RWPE2 (cell line): ENCODE measurements at regions not wholly inside any gene's neighbourhood (a gene's known extent, or its start where the extent isn't known, plus 50 kb on each side); places are given as distances from the start of the nearest gene placed in this dataset.

Experiments used
- ATAC-seq: fragments of 200-7000 bp; cut with Tn5 transposase; 3 replicates; pipeline ENCODE4 v1.9.1; 2021; ENCODE audit warnings: low read depth
- DNase-seq: peaks from one replicate; pipeline ENCODE4 v3.0.0-alpha.2; 2020; ENCODE audit warnings: low spot score
- H3K27ac ChIP-seq: fragments of 450-650 bp; 2 replicates; pipeline ENCODE4 v1.5.1; 2017; ENCODE audit warnings: mild to moderate bottlenecking; ENCODE audit not compliant: poor library complexity, severe bottlenecking
- H3K27me3 ChIP-seq: fragments of 250-450 bp; sonication (Bioruptor Pico); 2 replicates; pipeline ENCODE4 v1.5.1; 2021; ENCODE audit warnings: mild to moderate bottlenecking, moderate library complexity; ENCODE audit not compliant: insufficient read depth, poor library complexity, severe bottlenecking
- H3K36me3 ChIP-seq: fragments of 250-450 bp; sonication (Bioruptor Pico); 2 replicates; pipeline ENCODE4 v1.5.1; 2020; ENCODE audit warnings: low read depth, mild to moderate bottlenecking, moderate library complexity
- H3K4me1 ChIP-seq: fragments of 250-450 bp; sonication (Bioruptor Pico); 2 replicates; pipeline ENCODE4 v1.5.1; 2021; ENCODE audit warnings: mild to moderate bottlenecking, moderate library complexity; ENCODE audit not compliant: insufficient read depth, poor library complexity, severe bottlenecking
- H3K4me3 ChIP-seq: fragments of 250-450 bp; sonication (Bioruptor Pico); 2 replicates; pipeline ENCODE4 v1.5.1; 2021; ENCODE audit warnings: mild to moderate bottlenecking, moderate library complexity; ENCODE audit not compliant: severe bottlenecking
- H3K9me3 ChIP-seq: fragments of 250-450 bp; sonication (Bioruptor Pico); 2 replicates; pipeline ENCODE4 v1.5.1; 2021; ENCODE audit warnings: mild to moderate bottlenecking, moderate library complexity; ENCODE audit not compliant: severe bottlenecking
- TF ChIP-seq, protein P1 (sequence below): fragments of 450-650 bp; IDR thresholded peaks from one replicate; pipeline ENCODE4 v1.5.1; 2017; ENCODE audit warnings: mild to moderate bottlenecking, moderate library complexity; ENCODE audit not compliant: poor library complexity, severe bottlenecking

- Histone ChIP-seq H3K4me1 (no peaks in the 10 kb centered on the region), H3K9me3 (no peaks in the 10 kb centered on the region), H3K36me3 (no peaks in the 10 kb centered on the region), H3K27me3 (no peaks in the 10 kb centered on the region), H3K4me3 (no peak overlapping the region), H3K27ac (no peak overlapping the region)
- no peak for ATAC-seq
- TF ChIP-seq, protein P1, sequence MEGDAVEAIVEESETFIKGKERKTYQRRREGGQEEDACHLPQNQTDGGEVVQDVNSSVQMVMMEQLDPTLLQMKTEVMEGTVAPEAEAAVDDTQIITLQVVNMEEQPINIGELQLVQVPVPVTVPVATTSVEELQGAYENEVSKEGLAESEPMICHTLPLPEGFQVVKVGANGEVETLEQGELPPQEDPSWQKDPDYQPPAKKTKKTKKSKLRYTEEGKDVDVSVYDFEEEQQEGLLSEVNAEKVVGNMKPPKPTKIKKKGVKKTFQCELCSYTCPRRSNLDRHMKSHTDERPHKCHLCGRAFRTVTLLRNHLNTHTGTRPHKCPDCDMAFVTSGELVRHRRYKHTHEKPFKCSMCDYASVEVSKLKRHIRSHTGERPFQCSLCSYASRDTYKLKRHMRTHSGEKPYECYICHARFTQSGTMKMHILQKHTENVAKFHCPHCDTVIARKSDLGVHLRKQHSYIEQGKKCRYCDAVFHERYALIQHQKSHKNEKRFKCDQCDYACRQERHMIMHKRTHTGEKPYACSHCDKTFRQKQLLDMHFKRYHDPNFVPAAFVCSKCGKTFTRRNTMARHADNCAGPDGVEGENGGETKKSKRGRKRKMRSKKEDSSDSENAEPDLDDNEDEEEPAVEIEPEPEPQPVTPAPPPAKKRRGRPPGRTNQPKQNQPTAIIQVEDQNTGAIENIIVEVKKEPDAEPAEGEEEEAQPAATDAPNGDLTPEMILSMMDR, result no peak
- no peak for DNase-seq
Measured at GRCh38 chr10:60518745-60519144, 129.1 kb upstream of the ANK3 start.

GRCh38 chr10:60517805-60518204 lies 128.1 kb upstream of the ANK3 start:
- H3K9me3 ChIP-seq, result no peaks in the 10 kb centered on the region

GRCh38 chr10:60513281-60513680 lies 123.6 kb upstream of the ANK3 start:
- Histone ChIP-seq H3K27ac (no peak overlapping the region), H3K36me3 (no peaks in the 10 kb centered on the region), H3K27me3 (no peaks in the 10 kb centered on the region), H3K4me1 (no peaks in the 10 kb centered on the region), H3K9me3 (no peaks in the 10 kb centered on the region), H3K4me3 (no peak overlapping the region)
- TF ChIP-seq, protein P1, result no peak
- ATAC-seq (no peak), DNase-seq (no peak)

More at GRCh38 chr10:60517805-60518204, 128.1 kb upstream of the ANK3 start:
- H3K27ac ChIP-seq, result no peak overlapping the region
- ATAC-seq, result no peak
- H3K36me3 ChIP-seq, result no peaks in the 10 kb centered on the region
- TF ChIP-seq, protein P1, result no peak
- H3K4me3 ChIP-seq, result no peak overlapping the region
- no peaks in the 10 kb centered on the region for H3K27me3 ChIP-seq
- no peak for DNase-seq
- H3K4me1 ChIP-seq, result no peaks in the 10 kb centered on the region

GRCh38 chr10:60511477-60512229 lies 122.0 kb upstream of the ANK3 start:
- H3K36me3 ChIP-seq, result no peaks in the 10 kb centered on the region
- DNase-seq (no peak), ATAC-seq (no peak)
- H3K4me1 ChIP-seq, result no peaks in the 10 kb centered on the region
- H3K9me3 ChIP-seq, result no peaks in the 10 kb centered on the region
- no peak overlapping the region for H3K4me3 ChIP-seq
- H3K27ac ChIP-seq, result no peak overlapping the region
- no peaks in the 10 kb centered on the region for H3K27me3 ChIP-seq
- TF ChIP-seq, protein P1, result no peak

DNA sequence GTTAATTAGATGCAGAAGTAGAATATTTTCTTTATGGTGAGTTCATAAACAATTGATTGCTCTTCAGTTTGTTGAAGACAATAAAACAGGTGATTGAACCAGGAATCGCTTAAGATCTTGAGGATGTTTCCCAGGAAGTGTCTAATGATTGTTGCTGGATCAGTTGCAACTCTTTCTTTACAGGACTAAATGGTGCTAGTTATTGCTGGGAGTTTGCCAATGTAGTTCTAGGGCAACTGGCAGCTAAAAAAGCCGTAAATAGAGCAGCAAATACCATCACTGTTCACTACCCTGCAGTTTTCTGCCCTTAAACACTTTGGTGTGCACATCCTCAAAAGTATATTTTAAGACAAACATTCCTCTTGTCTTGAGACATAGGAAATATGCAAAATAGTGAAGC lies 119.2 kb upstream of the ANK3 start:
- ATAC-seq (no peak), DNase-seq (no peak)
- Histone ChIP-seq H3K9me3 (no peaks in the 10 kb centered on the region), H3K27ac (no peak overlapping the region), H3K36me3 (no peaks in the 10 kb centered on the region), H3K27me3 (no peaks in the 10 kb centered on the region), H3K4me3 (no peak overlapping the region), H3K4me1 (no peaks in the 10 kb centered on the region)
- TF ChIP-seq, protein P1, result no peak
